H1 (cell line): ENCODE measurements at regions not wholly inside any gene's neighbourhood (a gene's known extent, or its start where the extent isn't known, plus 50 kb on each side); places are given as distances from the start of the nearest gene placed in this dataset.

Experiments used
- E2F6 ChIP-seq: IDR thresholded peaks from 2 replicates; pipeline ENCODE4 v1.6.1; 2012; ENCODE audit warnings: inconsistent platforms
- SIN3A ChIP-seq, 2 experiments: IDR thresholded peaks in 1 of 2; conservative IDR thresholded peaks in 1 of 2; 2 replicates each; pipeline ENCODE4 v1.6.1; 2011 to 2012; ENCODE audit warnings: low read length in 2 of 2, improper control_type of control experiment in 1 of 2, low read depth in 1 of 2, mild to moderate bottlenecking in 1 of 2
- SP1 ChIP-seq: IDR thresholded peaks from 2 replicates; pipeline ENCODE4 v1.6.1; 2011; ENCODE audit warnings: low read depth, low read length

GRCh38 chr14:40684328-40684727 lies 922.3 kb upstream of the LRFN5 start (continued):
- TF ChIP-seq SIN3A (conservative IDR thresholded peaks at IDR 0.05 in 1 of 2, IDR thresholded peaks at IDR 0.05 in 1 of 2; ENCODE audit: low read depth in 1 of 2, low read length in 2 of 2) (no peak), SP1 (no peak), E2F6 (no peak)
